ENCODE measurements at regions not wholly inside any gene's neighbourhood (a gene's known extent, or its start where the extent isn't known, plus 50 kb on each side); places are given as distances from the start of the nearest gene placed in this dataset.

DNA sequence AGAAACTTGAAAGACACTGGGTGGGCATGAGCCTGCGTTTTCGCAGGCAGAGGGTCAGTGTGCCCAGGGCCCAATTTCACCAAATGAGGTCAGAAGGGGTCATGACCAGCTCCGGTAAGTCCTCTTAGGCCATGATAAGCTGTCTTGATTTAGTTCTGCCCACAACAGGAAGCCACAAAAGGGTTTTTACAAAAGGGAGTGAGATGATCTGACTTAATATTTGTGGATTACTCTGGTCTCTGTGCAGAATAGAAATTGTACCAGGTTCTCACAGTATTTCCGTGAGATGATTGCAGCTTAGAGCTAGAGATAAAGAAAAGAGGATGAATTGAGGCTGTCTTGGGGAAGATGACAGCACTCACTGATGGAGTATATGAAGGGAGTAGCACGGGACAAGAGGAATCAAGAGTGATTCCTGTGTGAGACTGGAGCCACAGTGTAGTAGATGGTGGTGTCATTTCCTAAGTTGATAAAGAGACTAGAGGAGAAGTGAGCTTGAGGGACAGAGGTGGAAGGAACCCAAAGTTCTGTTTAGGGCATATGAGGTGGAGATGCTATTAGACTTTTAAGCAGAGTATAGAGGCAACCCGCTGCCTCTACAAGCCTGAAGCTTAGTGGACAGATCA is 288.3 kb upstream of the AMIGO2 start (continued):
- TF ChIP-seq, protein P1, sequence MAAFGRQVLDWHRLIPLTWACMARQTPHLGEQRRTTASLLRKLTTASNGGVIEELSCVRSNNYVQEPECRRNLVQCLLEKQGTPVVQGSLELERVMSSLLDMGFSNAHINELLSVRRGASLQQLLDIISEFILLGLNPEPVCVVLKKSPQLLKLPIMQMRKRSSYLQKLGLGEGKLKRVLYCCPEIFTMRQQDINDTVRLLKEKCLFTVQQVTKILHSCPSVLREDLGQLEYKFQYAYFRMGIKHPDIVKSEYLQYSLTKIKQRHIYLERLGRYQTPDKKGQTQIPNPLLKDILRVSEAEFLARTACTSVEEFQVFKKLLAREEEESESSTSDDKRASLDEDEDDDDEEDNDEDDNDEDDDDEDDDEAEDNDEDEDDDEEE (CRISPR knock-in tag; IDR thresholded peaks at IDR 0.05): no peak
- TF ChIP-seq SIX1 (CRISPR knock-in tag; IDR thresholded peaks at IDR 0.05; ENCODE audit: borderline replicate concordance) (no peak), FOXP1 (IDR thresholded peaks at IDR 0.05) (no peak), FOXP1 (CRISPR knock-in tag; IDR thresholded peaks at IDR 0.05) (no peak), MXD4 (CRISPR knock-in tag; IDR thresholded peaks at IDR 0.05) (no peak)

DNA sequence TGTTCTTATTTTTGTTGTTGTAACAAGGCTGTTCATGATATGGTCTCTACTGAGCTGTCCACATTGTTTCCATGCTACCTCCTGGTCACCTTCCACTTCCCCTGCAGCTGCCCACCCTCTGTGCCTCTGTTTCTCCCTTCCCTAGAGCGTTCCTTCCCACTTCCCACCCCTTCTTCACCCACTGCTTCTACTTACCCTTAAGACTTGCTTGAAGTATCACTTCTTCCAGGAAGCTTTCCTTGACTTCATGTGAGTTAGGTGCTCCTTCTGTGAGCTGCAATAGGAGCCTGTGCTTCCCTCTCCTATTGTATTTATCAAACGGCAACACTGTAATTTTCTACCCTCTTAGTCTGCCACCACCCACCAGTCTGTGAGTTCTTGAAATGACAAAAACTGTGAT is 286.8 kb upstream of the AMIGO2 start:
- no peaks in the 10 kb centered on the region for H3K27me3 ChIP-seq (ENCODE audit: control insufficient read depth in 1 of 2, insufficient read depth in 2 of 2, low read length in 2 of 2)
- H3K36me3 ChIP-seq (replicated peaks in 1 of 2; ENCODE audit: control insufficient read depth in 1 of 2, insufficient read depth in 2 of 2, low read length in 2 of 2): no peaks in the 10 kb centered on the region
- BruUV-seq (replicated peaks): no TSS peak
- TF ChIP-seq ARNT2 (CRISPR knock-in tag; IDR thresholded peaks at IDR 0.05; ENCODE audit: low read depth) (no peak), U2AF1 (optimal IDR thresholded peaks at IDR 0.05; ENCODE audit: low read depth, low read length) (no peak)
- POLR2A ChIA-PET: no interaction called here
- in situ Hi-C loops (cut with HindIII; ENCODE audit: extremely low pct_ligation_motif_present, low pct_unique_long_range_greater_than_20kb): no loop called here
- no peaks in the 10 kb centered on the region for H4K20me1 ChIP-seq (ENCODE audit: insufficient read depth, low read length)
- intact Hi-C loops (cut with micrococcal nuclease; ENCODE audit: unreplicated experiment): no loop called here
- CTCF ChIA-PET (ENCODE audit: low intra/inter-chr PET ratio, low total read pairs): no interaction called here
- no peak for DNase-seq (ENCODE audit: low spot score)
- H3K9ac ChIP-seq (ENCODE audit: insufficient read depth, low read depth, low read length): no peak overlapping the region
- no peak overlapping the region for H3K4me3 ChIP-seq (replicated peaks in 1 of 3; ENCODE audit: insufficient read depth in 1 of 3, low read depth in 2 of 3, low read length in 3 of 3)
- no peaks in the 10 kb centered on the region for H3K9me3 ChIP-seq (ENCODE audit: low read length)
- H3K4me2 ChIP-seq (ENCODE audit: low read depth, low read length): no peak overlapping the region
- H3K4me1 ChIP-seq (ENCODE audit: insufficient read depth, low read length): no peaks in the 10 kb centered on the region
- WGBS (ENCODE audit: low lambda C conversion rate): 42% methylated on average over 2 of the region's 2 CpGs
- H3K27ac ChIP-seq (ENCODE audit: extremely low read length, insufficient read depth, low read length): no peak overlapping the region
- no peak for ATAC-seq
- no peak overlapping the region for H2AFZ ChIP-seq (ENCODE audit: low read length)
- H3K79me2 ChIP-seq (ENCODE audit: insufficient read depth, low read length): no peaks in the 10 kb centered on the region
- no peak for FAIRE-seq

DNA sequence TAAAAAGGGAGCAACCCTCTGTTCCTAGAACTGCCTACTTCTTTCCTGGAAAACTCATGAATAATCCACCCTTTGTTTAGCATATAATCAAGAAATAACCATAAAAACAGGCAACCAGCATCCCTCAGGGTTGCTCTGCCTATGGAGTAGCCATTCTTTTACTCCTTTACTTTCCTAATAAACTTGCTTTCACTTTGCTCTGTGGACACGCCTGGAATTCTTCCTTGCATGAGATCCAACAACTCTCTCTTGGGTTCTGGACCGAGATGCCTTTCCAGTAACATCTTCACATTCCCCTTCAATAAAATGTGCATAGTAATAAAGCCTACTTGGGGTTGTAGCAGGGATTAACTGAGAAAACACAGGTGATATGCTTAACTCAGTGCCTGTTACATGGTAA is 286.4 kb upstream of the AMIGO2 start:
- Histone ChIP-seq H3K4me2 (ENCODE audit: low read depth, low read length) (no peak overlapping the region), H3K27ac (ENCODE audit: extremely low read length, insufficient read depth, low read length) (no peak overlapping the region), H3K79me2 (ENCODE audit: insufficient read depth, low read length) (no peaks in the 10 kb centered on the region), H3K4me3 (replicated peaks in 1 of 3; ENCODE audit: insufficient read depth in 1 of 3, low read depth in 2 of 3, low read length in 3 of 3) (no peak overlapping the region), H3K36me3 (replicated peaks in 1 of 2; ENCODE audit: control insufficient read depth in 1 of 2, insufficient read depth in 2 of 2, low read length in 2 of 2) (no peaks in the 10 kb centered on the region), H3K9me3 (ENCODE audit: low read length) (no peaks in the 10 kb centered on the region), H4K20me1 (ENCODE audit: insufficient read depth, low read length) (no peaks in the 10 kb centered on the region), H2AFZ (ENCODE audit: low read length) (no peak overlapping the region), H3K9ac (ENCODE audit: insufficient read depth, low read depth, low read length) (no peak overlapping the region), H3K4me1 (ENCODE audit: insufficient read depth, low read length) (no peaks in the 10 kb centered on the region), H3K27me3 (ENCODE audit: control insufficient read depth in 1 of 2, insufficient read depth in 2 of 2, low read length in 2 of 2) (no peaks in the 10 kb centered on the region)
- CTCF ChIA-PET (ENCODE audit: low intra/inter-chr PET ratio, low total read pairs): no interaction called here
- intact Hi-C loops (cut with micrococcal nuclease; ENCODE audit: unreplicated experiment): no loop called here
- ATAC-seq: no peak
- in situ Hi-C loops (cut with HindIII; ENCODE audit: extremely low pct_ligation_motif_present, low pct_unique_long_range_greater_than_20kb): no loop called here
- WGBS (ENCODE audit: low lambda C conversion rate): 6% methylated on average over 2 of the region's 2 CpGs
- BruUV-seq (replicated peaks): no TSS peak
- no peak for FAIRE-seq
- no peak for DNase-seq (ENCODE audit: low spot score)
- POLR2A ChIA-PET: no interaction called here
- TF ChIP-seq ARID2 (CRISPR knock-in tag; IDR thresholded peaks at IDR 0.05; ENCODE audit: borderline replicate concordance) (no peak), ZNF260 (CRISPR knock-in tag; IDR thresholded peaks at IDR 0.05; ENCODE audit: borderline replicate concordance, low read depth) (no peak), ZFP36L2 (CRISPR knock-in tag; IDR thresholded peaks at IDR 0.05) (no peak), POLR2G (IDR thresholded peaks at IDR 0.05; ENCODE audit: low read depth, low read length) (no peak), ZFAT (CRISPR knock-in tag; conservative IDR thresholded peaks at IDR 0.05) (no peak), SOX6 (IDR thresholded peaks at IDR 0.05) (no peak), SOX6 (CRISPR knock-in tag; IDR thresholded peaks at IDR 0.05) (no peak)
- TF ChIP-seq, protein P2, sequence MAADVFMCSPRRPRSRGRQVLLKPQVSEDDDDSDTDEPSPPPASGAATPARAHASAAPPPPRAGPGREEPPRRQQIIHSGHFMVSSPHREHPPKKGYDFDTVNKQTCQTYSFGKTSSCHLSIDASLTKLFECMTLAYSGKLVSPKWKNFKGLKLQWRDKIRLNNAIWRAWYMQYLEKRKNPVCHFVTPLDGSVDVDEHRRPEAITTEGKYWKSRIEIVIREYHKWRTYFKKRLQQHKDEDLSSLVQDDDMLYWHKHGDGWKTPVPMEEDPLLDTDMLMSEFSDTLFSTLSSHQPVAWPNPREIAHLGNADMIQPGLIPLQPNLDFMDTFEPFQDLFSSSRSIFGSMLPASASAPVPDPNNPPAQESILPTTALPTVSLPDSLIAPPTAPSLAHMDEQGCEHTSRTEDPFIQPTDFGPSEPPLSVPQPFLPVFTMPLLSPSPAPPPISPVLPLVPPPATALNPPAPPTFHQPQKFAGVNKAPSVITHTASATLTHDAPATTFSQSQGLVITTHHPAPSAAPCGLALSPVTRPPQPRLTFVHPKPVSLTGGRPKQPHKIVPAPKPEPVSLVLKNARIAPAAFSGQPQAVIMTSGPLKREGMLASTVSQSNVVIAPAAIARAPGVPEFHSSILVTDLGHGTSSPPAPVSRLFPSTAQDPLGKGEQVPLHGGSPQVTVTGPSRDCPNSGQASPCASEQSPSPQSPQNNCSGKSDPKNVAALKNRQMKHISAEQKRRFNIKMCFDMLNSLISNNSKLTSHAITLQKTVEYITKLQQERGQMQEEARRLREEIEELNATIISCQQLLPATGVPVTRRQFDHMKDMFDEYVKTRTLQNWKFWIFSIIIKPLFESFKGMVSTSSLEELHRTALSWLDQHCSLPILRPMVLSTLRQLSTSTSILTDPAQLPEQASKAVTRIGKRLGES (CRISPR knock-in tag; IDR thresholded peaks at IDR 0.05; ENCODE audit: borderline replicate concordance): no peak

Data from HepG2 (cell line).